GM19397 (cell line): ENCODE measurements at regions not wholly inside any gene's neighbourhood (a gene's known extent, or its start where the extent isn't known, plus 50 kb on each side); places are given as distances from the start of the nearest gene placed in this dataset.
A peak's percentile ranks its signal among the peaks of the same experiment; 100 is the strongest.

ENCODE experiments used
- ATAC-seq: cut with Tn5 transposase; IDR thresholded peaks from one replicate; pipeline ENCODE4 v1.9.1; 2021; ENCODE audit warnings: mild to moderate bottlenecking, moderate library complexity; ENCODE audit not compliant: unreplicated experiment

DNA sequence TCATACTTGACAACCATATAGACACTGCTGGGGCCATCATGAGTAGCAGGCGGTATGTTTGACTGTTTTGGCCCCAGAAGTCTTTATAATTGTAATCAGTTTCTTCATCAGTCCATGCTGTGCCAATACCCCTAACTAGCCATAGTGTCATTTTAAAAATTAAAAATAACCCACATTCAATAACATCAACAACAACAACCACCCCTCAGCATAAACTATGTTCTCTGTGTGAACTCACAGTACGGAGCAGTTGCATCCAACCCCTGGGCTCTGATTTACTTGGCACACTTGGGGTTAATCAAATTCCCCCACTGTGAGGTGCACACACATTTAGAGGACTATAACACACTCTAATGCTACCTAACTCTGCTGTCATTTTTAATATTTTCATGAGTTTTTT, 553.7 kb downstream of the USP25 start:
- no peak for ATAC-seq

DNA sequence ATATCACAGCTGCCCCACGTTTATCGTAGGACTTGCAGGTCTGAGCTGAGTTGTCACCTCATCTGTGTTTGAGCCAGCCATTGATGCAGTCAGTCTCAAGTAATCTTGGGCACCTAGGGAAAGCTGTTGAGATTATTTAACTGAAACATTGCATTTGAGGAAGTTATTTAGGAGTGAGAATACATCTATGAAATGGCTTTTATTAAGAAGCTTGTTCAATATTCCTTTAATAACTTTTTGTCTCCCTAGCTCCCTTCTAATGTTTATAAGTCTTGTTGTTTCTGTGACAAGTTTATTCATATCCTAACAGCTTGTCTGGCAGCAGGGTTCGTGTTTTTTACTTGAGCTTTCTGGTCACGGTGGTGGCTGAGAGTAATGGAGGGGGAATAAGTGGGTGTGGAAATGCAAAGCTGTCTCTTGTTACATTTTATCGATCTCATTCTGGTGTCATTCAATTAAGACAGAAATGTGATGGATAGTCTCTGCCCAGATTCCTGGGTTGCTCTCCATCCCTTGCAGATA, 555.9 kb downstream of the USP25 start:
- no peak for ATAC-seq

DNA sequence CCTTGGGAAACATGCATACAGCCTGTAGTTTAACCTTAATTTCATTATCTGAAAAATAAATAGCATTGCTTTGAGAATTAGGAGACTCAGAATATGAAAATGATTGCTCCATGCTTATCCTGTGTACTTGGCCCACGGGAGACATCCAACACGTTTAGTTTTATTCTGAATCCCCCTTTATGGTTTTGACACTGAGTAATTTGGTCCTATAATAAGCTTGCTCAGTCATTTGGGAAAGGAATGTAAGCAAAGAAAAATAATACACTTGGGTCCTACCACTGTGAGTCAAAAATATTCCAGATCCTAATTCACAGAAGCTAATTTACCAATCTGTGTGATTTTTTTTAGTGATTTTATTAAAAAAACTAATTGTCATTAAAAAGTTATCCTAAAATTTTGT, 557.3 kb downstream of the USP25 start:
- ATAC-seq, result no peak

DNA sequence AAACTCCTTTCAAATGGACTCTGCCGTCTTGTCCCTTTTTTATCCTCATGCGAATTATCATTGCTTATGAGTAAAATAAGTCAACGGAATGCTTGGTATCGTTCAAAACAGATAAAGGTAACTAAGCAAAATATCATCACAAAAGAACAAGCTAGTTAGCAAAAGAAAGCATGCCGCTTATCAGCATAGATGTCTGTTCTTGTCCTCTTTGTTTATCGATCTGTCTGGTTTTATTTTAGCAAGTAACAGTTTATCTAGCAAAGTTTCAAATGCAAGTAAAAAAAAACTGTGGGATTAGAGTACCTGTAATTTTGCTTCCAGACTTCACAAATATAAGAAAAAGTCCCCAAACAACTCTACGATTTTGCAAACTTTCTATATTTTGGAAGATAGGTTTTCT, 561.5 kb downstream of the USP25 start:
- no peak for ATAC-seq

DNA sequence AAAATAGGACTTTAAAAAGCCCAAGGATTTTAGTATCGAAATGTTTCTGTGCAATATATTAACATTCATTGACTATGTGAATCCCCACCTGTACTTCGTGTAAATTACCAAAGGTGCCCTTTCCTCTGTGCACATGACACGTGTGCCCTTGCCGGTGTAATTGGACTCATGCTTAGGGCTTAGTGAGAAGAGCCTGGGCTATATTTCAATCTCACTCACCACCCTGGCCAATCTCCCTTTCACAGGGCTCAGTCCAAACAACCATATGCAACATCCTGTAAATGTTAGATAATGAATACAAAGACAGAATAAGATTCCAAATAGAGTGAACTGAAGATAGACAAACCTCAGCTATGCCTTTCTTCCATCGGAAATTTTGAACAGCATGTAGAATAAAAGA, 564.3 kb downstream of the USP25 start:
- no peak for ATAC-seq

DNA sequence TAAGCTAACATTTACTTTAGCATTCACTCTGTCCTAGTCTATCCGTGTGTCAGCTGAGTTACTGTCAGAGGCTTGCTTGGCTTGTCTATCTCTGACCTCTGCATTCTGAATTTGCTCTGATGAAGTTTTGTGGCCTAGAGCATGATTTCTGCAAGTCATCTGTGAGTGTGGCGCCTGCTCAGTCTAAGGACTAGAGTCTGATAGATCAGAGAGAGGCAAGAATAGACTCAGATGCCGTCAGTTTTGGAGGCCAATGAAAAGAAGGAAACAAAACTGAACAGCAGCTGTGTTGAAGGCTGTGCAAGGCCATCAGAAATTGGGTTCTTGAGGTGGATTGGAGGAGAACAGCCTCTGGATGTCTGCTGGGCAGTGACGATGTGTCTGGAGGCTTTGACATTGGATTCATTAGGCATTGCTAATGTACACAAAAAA, 573.1 kb downstream of the USP25 start:
- no peak for ATAC-seq

DNA sequence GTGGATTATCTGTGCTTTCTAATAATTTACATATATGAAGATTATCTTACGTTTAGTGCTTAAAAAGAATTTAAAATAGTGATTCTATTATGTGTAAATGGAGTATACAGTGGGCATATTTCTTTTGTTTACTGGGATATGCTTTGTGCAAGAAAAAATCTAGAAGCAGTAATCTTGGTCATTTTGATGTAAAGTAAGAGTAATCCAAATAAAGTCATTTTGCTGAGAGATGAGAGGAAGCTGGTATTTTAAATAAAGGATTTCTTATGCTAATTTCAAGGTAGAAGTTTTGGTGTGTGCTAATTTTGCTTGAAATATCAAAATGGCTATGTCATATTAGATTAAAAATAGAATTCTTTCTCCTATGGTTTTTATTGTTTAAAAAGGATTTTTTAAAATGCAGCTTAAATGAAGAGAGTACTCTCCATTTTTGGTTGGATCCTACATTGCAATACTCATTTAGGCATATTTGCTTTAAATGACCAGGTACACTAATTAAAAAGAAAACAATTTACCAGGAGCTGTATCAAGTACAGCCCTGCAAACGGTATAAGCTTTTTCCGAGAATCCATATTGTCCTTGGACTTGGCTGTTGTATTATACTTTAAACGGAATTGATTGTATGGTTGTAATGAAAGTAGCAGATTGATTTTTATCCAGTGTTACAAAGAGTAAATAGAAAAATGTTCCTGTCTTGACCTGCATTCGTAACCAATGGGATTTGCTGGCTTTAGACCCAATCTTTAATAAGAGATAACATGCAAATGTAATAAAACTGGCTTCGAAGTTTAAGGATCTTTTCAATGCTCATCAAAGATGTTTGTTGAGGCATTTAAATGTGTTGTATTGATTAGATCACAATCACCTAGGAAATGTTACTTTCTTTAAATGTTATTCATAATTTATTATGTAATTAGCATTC, 574.7 kb downstream of the USP25 start:
- ATAC-seq, result no peak

DNA sequence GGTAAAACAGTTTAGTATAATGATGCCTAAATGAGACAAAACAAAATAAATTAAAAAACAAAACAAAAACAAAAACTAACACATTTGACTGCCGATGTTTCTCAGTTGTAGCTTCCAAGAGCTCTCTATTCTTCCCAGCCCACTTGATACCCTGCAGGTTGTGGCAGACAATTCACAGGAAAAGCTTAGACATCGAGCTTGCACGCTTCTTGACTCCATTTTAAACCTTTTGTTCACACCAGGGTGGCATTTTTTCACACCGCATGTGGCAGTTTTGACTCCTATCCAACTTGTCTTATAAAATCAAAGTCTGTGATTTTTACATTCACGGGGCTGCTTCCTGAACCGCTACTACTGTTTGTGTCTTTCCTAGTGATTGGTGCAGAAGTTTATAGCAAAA, 575.9 kb downstream of the USP25 start:
- ATAC-seq, result no peak

DNA sequence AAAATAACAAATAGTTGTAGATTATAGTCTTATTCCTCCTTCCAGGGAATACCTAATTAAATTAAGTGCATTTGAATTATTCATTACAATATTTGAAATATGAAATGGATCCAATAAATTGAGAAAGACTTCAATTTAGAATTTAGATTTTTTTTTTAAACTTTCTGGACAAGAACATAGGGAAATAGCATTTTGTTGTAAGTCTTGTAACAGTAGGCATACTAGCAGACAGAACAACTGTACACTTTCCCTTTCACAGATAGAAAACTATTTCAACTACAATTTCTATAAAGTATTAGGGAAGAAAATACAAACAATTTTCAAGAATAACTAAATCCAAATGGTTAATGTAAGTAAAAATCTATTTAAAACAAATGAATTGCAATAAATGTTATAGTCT, 577.5 kb downstream of the USP25 start:
- no peak for ATAC-seq

DNA sequence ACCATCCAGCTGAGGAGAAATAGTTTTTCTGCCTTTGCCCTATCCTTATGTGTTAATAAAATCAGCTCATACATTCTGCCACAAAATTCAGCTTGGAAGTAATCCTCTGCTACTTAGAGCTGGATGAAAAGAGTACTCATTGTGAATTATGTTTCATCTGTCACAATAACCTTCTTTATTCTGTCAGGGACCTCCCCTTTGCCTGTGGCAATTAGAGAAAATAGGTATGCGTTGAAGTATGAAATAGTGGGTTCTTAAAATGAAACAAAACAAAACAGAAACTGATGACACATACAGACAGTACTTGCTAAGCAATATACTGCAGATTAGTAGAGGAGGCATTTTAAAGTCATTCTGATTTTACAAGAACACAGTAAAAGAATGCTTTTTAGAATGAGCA, 578.5 kb downstream of the USP25 start:
- no peak for ATAC-seq

DNA sequence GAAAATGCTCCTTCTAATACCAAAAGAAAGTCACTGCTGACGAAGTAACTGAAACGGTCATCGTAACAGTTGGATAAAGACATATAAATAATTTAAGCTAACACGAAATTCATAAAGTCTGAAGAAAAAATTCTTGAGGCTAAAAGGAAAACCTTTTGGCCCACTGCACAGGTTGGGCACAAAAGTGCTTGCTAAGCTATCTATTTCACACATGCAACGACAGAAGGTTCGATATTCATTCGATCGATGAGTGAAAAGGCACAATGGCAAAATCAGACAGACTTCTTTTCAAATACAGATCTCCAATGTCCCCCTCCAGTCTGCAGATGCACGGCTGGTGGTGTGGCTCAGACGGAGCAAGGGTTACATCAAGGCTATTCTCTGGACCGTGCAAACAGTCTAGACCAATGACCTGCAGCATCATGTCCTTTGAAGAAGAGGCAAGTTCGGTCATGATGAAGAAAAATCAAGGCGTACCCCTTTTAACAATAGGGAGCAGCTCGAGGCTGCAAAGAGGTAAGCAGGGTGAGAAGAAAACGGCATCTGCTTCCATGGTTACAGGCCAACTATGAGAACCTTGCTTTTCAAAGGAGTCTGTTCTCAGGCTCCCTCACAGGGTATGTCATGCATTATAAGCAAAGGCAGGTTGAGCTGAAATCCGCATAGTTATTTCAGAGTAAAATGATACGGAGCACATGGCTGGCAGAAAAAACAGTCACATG, 579.6 kb downstream of the USP25 start:
- ATAC-seq, result no peak

DNA sequence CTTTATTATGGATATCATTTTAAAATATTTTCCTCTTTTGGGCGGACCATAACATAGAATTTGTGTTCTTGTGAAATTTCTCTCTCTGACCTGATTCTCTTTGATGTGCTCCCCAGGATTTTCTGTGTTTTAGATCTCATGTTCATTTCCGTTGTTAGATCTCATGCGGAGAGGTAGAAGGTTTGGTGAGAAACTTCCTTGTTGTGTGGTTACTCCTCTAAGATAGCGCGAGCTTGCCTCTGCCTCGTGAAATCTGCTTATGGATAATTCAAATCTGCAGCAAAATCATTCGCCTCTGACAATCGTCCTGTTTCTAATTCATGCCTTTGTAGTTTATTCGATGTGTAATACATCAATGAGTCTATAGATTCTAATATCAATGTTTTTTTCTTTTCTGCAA, 580.4 kb downstream of the USP25 start:
- no peak for ATAC-seq

DNA sequence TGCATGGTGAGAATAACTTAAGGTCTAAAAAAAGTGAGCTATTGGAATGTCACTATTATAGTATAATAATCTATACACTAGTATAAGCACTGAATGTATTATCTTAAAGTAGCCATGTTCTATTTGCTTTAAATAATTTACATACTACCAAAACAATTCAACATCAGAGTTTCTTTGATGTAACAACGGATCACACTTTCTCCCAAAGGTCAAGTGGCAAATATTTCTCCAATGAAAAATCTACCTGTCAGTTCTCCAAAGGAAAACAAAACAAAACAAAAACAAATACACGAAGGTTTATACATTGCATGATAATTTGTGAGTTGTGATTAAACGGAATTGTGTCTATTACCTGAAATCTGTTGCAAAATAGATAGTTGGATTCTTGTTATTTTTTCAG, 581.4 kb downstream of the USP25 start:
- no peak for ATAC-seq

DNA sequence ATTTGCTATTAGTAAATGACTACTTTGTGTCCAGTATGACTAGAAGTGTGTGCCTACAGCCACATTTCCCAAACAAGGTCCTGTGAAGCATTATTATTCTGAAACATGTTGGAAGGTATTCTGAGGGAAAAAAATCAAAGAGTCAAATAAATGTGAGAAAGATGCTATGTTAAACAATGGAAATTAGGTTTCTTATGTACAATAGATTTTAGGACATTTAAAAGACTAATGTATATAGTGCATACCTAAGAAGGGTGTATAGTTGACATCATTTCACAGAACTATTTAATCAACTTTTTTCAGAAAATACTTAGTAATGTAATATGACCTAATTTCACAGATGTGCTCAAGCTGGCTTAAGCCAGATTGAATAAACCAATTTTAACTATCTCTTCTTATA, 582.5 kb downstream of the USP25 start:
- ATAC-seq, result no peak

DNA sequence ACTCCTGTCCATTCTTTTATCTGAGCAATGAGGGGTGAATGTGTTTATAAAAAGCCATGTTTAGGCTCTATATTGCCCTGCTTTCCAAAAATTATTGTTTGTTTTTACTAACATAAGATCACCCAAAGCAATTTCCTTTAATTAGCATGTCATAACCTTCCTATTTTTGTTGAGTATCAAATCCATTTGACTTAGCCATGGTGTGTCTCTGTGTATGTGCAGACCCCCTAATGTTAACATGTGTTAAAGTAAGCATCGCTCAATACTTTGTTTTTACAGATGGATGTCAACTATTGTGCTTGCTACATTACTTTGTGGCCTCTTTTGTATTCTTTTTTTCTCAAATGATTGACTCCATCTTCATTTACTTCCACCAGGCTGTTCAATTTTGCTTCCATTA, 585.4 kb downstream of the USP25 start:
- ATAC-seq, result no peak

DNA sequence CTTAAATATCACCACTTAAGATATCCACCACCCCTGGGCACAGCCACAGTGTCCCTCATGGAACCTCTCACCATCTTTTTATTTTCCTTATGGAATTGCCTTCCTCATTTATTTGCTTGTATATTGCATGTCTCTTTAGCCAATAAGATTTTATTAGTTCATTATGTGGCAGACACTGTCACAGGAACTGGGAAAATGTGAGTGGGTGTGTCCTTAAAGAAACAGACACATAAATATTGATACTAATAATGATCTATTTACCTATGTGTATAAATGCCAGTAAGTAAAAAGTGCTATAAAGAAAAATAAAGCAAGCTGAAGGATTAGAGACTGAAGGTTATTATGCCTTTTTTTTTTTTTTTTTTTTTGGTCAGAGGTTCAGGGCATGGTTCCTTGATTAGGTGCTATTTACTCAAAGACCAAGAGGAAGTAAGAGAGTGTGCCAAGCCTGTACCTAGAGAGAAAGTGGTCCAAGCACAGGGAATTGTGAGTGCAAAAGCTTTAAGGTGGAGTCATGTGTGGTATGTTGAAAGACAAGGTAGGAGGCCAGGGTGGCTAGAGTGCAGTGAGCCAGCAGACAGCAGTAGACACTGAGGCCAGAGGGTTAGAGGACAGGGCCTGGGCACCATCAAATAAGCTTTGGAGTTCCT, 589.0 kb downstream of the USP25 start:
- no peak for ATAC-seq

DNA sequence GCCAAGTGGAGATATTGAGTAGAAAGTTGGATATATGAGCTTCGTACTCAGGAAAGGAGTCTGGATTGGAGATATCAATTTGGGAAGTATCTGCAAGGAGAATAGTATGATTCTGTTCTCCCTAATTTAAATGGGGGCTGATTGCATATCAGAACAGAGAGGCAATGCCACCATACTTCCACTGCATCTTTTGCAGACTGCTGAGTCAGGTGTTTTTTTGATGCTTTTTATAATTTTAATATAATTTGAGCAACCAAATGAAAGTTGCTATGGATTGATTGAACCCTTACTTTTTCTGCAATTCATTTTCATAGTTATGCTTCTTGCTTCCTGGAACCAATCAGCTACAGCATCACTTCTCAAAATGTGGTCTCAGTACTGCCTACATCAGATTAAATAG, 590.3 kb downstream of the USP25 start:
- ATAC-seq, result no peak

DNA sequence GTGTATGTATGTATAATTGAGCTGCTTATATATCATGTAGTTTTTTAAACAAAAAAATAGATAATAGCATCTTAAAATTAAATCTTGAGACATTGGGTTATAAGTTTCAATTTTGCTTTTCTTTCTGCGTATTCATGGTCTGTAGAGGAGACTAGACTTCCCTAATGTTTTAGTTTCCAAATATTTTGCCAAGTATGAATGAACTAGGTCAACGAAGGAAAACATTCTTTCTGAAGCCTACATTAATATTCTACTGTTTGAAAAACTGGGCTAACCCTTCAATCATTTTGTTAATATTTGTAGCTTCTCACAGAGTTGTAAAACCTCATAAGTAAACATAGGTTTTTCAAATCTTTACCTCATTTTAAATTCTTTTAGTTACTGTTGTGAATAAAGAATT, 592.7 kb downstream of the USP25 start:
- no peak for ATAC-seq

DNA sequence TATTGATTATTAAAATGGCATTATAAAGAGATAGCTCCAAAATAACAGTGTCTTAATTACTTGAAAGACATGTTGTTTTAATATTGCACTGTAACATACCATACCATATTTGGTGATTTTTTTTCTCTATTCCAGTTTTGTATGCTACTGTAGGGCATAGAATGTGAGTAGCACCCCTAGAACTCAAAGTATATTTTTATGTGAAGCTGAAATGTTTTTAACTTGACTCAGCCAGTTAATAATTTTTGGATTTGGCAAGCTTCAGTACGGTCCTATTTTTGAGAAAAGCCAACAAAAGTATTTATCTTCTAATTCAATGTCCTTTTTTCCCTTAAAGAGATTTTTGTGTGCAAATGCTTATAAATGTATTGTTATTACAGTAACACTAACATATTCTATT, 593.8 kb downstream of the USP25 start:
- no peak for ATAC-seq

DNA sequence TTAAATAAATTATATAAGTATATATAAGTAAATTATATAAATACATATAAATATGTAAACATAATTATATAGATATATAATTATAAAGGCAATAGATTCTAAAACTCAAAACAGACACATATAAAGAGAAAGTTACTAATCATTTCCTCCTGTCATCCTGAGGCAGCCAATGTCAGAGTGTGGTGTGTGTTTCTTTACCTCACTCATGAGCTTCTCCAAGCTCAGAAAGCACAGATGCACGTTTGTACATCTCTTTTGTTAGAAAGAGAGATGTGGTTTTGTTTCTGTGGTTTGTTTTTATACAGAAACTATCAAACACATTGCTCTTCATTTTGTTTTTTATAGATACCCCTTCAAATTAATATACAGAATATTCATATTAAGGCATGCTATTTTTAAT, 594.8 kb downstream of the USP25 start:
- no peak for ATAC-seq

DNA sequence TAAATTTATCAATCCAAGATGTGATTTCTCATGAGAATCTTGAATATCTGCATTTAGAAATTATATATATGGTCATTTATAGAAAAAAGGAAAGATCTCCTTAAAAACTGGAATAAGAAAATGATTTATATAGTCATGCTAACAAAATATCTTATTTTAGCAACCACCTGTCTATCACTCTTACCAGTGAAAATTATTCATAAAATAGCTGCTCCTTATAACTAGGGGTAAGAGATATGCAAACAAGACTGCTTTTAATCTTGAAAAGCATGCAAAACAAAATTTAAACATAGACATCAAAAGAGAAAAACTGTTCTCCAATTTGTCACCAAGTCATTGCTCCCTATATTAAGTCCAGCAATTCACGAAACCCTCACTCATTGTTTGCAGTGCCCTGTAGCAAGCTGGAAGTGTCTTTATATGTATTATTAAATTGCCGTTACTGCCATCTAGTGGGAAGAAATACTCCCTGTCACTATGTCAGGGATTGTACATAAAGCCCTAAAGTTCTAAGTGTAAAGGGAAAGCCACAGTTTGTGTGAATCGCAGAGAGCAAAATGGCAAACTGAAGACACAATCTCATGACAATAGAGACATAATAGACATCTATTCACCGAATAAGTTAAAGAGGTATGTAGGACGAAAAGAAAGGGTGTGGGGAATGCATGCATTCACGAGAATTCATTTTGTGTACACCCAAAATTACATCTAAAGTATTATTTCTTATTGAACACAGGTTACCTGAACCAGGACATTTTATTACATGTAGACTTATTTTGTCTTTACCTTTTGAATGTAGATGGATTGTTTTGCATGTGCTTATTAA, 600.5 kb downstream of the USP25 start:
- peak; percentile 79 for ATAC-seq
